ENCODE measurements at regions not wholly inside any gene's neighbourhood (a gene's known extent, or its start where the extent isn't known, plus 50 kb on each side); places are given as distances from the start of the nearest gene placed in this dataset.
"Not testable (repeated sequence)": the region's sequence is repeated elsewhere in the genome, so short reads cannot be mapped to it uniquely, and the experiment has no call there.

DNA sequence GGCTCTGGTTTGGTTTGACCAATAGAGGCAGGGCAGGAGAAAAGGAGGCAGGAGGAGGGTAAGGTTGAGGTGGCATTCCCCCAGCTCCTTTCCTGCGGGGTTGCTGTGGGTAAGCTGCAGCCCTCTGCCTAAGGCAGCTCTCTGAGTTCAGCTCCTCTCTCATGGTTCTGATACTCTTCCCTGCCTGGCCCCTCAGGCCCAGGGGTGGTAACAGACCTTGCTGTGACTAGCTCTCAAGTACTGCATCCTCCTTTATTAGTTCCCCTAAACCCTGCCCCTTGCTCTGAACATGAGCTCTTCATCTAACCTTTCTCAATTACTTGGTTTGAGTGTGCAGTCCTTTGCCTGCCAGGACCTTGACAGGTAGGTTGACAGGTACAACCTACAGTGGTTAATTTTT lies 205.5 kb downstream of the SLC4A3 start:
- DNase-seq (ENCODE audit: low read depth in 2 of 2) = no peak

DNA sequence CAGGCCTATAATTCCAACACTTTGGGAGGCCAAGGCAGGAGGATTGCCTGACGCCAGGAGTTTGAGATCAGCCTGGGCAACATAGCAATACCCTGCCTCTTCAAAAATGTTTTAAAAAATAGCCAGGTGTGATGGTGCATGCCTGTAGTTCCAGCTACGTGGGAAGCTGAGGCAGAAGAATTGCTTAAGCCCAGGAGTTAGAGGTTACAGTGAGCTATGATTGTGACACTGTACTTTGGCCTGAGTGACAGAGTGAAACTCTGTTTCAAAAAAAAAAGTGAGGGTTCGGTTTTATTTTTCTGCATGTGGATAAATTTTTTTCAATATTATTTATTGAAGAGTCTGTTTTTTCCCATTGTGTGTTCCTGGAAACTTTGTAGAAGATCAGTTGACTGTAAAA lies 208.1 kb downstream of the SLC4A3 start:
- DNase-seq (ENCODE audit: low read depth in 2 of 2) = no peak

DNA sequence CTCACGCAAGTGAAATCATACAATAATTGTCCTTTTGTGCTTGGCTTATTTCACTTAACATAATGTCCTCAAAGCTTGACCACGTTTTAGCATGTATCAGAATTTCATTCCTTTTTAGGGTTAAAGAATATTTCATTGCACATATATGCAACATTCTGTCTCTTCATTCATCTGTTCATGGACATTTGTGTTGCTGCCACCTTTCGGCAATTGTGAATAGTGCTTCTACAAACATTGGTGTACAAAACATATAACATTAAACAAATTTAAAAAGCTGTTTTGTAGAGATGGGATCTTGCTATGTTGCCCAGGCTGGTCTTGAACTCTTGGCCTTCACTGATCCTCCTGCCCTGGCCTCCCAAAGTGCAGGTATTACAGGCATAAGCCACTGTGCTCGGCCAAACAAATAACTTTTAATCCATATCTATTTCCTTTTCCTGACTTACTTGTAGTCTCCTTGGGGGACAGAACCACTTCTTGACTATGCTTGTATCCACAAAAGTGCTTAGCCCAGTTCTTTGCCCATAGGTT lies 209.3 kb downstream of the SLC4A3 start:
- DNase-seq (ENCODE audit: low read depth in 2 of 2) = peak; percentile 4

DNA sequence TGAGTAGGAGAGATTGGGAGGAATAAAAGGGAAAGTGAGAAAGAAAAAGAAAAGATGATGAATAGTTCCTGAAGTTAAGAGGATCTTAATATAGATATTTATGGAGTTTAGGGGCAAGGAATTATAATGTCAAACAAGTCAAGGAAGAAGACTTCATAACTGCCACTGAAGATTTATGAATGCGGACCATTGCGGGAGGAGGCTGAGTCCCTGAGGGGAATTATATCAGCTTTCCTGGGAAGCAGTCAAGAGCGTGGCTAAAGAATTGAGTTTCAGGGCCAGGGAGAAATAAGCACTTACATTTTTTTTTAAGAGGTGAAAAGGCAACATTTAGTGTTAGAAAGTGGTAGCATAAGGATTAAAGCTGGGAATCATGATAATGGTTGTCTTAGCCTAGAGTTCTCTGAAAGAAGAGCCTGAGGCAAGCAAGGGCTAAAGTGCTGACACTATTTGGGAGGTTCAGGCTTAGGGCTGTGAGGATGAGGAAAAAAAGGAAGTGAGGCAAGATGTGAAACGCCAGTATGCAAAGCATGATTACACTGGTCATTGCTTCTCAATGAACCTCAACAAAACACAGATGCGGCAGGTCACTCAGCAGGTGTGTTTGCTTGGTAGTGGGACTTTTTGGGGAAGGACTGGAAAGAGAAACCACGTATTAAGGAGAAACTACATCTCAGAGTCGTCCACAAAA lies 217.1 kb downstream of the SLC4A3 start:
- DNase-seq (ENCODE audit: low read depth in 2 of 2) = no peak

DNA sequence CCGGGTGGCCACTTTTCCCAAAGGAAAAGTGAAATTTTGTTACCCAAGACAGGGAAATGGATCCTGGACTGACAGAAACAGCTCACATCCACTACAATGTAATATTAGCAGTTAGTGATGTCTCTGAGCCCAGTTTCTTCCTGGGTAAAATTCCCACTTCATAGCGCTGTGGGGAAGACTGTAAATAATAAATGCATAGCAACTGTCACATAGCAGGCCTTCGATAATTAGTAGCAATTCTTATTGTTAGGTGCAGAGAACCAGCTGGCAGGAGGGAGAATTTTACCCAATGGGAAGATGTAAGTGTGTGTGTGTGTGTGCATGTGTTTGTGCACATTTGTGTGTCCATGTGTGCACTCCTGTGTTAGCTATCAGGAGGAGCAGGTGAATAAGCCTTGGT lies 221.5 kb downstream of the SLC4A3 start:
- no peak for DNase-seq (ENCODE audit: low read depth in 2 of 2)

DNA sequence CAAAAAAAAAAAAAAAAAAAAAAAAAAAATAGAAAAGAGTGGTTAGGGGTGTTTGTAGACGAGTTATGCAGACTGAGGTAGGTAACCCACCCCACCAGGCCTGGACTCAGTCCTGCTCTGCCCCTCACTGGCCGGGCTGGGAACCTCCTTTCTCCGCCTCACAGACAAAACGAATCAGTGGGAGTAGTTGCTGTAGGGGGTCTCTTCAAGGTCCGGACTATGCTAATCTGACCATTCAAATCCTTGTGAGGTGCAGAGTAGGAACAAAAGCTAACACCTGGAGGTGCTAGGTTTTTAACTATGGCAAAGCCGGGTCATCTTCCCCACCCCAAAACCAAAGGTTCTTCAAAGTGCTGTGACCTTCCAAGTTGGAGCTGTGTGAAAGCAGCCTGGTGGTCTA lies 223.7 kb downstream of the SLC4A3 start:
- DNase-seq (ENCODE audit: low read depth in 2 of 2) = no peak

DNA sequence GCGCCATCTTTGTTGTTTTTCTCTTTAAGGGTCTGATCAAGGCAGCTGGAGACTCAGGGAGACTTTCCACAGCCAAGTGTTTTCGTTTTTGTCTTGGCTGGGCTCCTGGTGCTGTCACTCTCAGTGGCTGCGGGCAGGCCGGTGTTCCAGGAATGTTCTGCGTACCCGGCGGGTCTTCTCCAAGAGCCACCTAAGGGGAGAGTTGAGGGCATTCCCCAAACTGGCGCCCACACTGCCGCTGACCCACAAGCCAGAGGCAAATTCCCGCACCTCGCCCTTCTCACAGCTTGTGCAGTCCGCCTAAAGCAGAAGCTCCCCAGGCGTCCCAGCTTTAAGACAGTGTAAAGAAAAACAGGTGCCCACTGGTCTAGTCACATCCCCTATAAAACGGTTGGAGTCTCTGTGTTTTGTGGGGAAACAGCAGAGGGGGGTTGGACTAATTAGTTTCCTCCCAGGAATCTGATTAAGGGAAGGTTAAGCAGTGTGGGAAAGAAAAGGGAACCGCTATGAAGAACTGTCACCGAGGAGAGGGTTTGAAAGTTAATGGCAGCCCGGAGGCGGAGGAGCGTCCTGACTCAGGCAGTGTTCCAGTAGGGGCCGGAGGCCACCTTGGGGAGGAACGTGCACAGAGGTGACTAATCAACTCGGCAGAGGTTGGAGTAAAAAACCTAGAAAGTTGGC lies 224.5 kb downstream of the SLC4A3 start:
- no peak for DNase-seq (ENCODE audit: low read depth in 2 of 2)

DNA sequence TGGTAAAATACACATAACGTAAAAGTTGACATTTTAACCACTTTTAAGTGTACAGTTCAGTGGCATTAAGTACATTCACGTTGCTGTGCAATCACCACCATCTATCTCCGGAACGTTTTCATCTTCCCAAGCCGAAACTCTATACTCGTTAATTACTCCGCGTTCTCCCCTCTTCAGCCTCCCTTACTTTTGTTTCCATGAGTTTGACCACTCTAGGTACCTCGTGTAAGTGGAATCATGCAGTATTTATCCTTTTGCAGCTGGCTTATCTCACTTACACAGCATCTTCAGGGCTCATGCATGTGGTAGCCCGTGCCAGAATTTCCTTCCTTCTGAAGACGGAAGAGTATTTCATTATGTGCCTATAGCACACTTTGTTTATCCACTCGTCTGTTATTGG lies 225.2 kb downstream of the SLC4A3 start:
- DNase-seq (ENCODE audit: low read depth in 2 of 2) = no peak

DNA sequence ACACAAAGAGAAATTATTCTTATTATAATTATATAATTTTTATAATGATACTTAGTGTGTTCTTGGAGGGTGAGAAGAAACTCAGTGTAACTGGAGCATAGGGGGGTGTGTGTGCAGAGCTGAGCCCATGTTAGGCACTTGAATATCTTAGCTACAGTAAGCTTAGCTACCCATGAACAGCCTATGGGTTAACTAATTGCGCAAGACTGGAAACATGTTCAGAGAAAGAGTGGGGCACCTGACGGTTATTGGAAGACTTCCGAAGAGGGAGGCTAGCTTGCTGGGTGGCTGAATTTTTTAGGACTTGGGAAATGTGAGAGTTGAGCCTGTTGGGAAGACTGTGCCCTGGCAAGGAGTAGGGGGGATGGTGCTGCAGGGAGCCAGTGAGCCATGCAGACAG lies 229.2 kb downstream of the SLC4A3 start:
- DNase-seq (ENCODE audit: low read depth in 2 of 2) = no peak

DNA sequence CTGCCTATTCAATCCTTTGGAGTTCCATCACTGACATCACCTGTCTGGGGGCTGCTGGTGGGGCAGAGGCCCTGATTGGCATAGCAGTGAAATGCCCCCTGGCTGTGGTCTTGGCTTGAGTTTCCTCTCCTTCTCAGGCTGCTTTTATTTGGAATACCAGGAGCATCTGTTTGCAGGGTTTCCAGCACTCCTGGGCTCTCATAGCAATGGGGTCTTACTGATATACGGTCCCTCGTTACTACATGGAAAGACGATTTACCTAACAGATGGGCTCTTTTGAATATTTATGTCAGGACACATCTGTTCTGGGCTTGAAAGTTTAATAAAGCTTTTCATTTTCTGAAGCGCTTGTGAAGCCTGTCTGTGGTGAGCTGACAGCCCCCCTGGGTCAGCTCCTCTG lies 230.3 kb downstream of the SLC4A3 start:
- no peak for DNase-seq (ENCODE audit: low read depth in 2 of 2)

DNA sequence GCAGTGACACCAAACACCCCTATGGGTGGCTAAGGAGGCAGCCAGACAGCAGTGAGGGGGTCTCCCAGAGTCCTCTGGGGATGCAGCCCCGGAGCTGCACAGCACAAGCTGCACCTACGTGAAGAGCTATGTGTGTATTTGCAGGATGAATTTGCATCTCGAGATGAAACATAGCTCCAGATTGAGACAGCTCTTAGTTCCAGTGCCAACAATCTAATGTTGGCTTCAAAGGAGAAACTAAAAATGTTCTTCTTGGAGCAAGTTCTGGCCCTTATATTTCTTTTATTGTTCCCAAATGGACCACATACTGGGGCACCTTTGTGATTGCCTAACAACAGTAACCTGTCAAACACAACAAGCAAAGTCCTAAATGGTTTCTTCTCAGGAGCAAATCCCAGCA lies 233.9 kb downstream of the SLC4A3 start:
- no peak for DNase-seq (ENCODE audit: low read depth in 2 of 2)

DNA sequence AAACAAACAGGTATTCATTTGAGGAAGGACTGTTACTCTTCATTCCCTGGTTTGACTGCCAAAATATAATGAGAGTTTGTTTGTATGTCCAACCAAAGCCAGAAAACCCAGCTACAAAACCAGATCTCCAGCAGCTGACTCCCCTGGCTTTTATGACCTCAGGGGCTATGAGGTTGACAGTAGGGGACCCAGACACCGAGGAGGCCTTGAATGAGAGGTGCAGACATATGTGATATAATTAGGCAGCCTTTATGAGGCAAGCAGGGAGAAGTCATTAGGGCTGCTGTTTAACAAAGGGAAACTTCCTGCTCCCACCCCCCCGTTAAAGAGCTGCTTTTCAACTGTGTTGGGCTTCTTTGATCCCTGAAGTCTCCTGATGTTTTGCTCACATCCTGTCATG lies 236.7 kb downstream of the SLC4A3 start:
- DNase-seq (ENCODE audit: low read depth in 2 of 2) = no peak

DNA sequence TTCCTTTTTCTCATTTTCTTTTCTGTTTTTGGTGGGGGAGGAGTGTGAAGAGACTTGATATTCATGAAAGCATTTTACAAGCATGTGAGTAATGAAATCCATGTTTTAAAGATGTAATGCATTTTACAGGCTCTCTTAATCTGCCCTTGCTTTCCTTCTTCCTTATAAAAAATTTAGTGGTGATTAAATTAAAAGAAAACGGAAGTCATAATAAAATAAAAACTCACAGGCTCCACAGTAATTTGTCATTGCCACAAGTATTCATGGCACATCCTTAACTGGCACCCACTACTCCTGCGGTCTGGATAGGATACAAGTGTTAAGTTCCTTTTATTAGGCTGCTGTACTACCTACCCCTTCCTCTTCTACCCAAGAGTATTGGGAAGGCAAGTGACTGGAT lies 241.2 kb downstream of the SLC4A3 start:
- DNase-seq (ENCODE audit: low read depth in 2 of 2) = no peak

DNA sequence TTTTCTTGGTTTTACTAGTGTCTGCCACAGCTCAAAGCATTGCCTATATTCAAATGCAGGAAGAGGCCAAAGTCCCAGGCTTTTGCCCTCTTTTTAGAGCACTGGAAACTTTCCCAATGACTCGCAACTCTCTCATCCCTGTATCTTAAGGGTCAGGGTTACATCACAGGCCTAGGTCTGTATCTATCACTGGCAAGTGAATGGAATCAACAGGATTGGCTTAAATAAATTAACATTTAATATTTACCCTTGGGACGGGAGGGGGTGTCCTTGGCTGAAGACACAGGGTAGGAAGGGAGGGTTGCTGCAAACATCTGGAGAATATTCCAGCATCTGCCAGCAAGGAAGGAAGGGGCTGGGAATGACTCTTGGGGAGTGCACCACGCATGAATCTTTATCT lies 242.6 kb downstream of the SLC4A3 start:
- no peak for DNase-seq (ENCODE audit: low read depth in 2 of 2)

DNA sequence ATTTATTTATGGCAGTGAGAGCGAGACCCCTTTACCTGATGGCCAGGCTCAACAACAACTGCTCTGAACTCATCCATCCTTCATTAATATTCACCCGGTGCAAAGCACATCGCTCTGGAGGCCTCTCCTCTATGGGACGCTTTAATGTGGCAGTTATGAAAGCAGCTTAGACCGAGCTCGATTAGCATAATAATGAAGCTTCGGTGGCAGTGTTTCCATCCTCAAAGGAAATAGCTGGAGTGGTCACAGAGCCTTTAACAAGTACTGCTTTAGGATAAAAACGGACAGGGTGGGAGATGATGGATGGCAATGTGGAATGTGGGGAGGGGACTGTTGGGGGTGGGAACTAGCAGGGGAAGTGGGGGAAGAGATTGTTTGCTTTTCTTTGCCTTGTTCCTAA lies 243.9 kb downstream of the SLC4A3 start:
- no peak for DNase-seq (ENCODE audit: low read depth in 2 of 2)

DNA sequence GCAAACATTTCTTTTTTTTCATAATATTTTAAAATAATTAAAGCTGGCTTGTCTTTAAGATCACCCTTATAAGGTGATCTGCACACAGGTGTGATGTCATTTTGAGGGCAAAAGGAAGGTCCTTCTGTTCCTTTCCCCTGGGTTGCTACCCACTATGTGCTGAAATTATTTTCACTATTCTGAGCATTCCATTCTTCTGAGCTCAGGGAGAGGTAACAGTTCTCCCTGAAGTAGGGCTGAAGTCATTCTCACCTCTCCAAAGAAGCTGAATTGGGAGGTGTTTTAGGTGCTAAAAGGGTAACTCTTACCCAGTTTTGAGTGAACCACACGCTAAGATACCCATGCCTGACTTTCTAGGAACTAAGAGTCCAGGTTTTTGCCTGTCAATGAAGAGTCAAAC lies 247.6 kb downstream of the SLC4A3 start:
- no peak for DNase-seq (ENCODE audit: low read depth in 2 of 2)

DNA sequence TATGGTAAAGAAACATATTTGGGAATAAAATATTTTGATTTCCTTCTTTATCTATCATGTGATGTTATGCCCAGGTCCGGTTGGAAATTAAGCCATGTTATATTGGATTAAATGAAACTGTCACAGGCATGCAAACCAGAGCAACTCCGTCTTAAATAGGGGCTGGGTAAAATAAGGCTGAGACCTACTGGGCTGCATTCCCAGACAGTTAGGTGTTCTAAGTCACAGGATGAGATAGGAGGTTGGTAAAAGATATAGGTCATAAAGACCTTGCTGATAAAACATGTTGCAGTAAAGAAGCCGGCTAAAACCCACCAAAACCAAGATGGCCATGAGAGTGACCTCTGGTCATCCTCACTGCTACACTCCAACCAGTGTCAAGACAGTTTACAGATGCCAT lies 248.6 kb downstream of the SLC4A3 start:
- DNase-seq (ENCODE audit: low read depth in 2 of 2) = not testable (repeated sequence)

DNA sequence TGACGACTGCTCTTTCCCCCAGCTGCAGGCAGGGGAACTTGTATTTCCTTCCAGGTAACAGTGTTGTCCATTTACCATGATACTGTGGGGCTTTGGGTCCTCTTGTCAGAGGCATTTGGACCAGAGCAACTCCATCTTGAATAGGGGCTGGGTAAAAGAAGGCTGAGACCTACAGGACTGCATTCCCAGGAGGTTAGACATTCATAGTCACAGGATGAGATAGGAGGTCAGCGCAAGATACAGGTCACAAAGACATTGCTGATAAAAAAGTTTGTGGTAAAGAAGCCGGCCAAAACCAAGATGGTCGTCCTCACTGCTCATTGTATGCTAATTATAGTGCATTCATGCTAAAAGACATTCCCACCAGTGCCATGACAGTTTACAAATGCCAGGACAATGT lies 249.5 kb downstream of the SLC4A3 start:
- DNase-seq (ENCODE audit: low read depth in 2 of 2) = no peak

DNA sequence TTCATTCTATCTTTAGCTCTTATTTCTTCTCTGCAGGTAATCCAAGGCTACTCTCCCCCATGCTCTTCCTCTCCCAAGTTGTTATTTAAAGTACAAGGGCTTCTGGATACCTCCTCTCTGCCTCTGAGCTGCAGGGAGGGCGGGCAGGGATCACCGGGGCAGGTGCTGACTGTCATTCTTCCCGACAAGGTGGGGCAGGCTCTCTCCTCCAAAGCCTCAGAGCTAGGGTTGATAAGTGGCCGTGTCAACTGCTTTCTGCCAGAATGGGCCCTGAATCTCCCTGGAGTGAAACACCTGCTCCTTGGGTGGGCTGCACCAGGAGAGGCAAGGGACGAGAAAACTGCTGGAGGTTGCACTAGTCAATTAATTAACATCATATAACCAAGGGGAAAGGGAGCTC lies 250.3 kb downstream of the SLC4A3 start:
- no peak for DNase-seq (ENCODE audit: low read depth in 2 of 2)

DNA sequence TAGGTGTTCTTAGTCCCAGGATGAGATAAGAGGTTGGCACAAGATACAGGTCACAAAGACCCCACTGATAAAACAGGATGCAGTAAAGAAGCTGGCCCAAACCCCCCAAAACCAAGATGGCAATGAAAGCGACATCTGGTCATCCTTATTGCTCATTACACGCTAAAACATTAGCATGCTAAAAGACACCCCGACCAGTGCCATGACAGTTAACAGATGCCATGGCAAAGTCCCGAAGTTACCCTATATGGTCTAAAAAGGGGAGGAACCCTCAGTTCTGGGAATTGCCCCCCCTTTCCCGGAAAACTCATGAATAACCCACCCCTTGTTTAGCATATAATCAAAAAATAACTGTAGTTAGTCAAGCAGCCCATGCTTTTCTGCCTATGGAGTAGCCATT lies 251.1 kb downstream of the SLC4A3 start:
- DNase-seq (ENCODE audit: low read depth in 2 of 2) = no peak

DNA sequence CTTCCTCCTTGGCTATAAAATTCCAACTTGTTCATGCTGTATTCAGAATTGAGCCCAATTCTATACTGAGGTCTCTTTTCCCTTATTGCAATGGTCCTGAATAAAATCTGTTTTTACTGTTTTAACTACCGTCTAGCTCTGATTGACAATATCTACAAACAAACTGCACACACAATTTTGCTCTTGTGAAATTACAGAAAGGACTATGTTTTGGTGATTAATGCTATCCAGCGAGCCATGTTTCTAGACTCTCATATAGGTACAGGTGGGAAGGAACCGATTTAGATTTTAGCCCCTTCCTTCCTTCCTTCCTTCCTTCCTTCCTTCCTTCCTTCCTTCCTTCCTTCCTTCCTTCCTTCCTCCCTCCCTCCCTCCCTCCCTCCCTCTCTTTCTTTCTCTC lies 254.4 kb downstream of the SLC4A3 start:
- no peak for DNase-seq (ENCODE audit: low read depth in 2 of 2)

DNA sequence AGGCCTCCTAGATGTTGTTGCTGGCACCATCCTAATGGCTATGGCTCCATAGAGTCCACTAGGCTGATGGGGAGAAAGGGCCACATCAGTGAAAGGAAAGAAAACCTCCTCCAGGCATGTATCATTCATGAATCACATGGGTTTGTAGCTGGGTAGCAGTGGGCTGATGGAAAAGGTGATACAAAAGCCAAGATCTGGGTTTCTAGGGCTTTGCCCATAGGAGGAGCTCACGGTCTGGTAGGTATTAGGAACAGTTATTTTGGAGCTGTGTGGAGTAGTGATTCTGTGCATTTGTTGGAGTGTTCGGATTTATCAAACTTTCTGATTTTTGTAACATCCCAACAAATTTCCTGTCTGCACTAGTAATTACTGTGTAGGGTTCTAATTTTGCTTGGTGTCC lies 259.2 kb downstream of the SLC4A3 start:
- no peak for DNase-seq (ENCODE audit: low read depth in 2 of 2)

DNA sequence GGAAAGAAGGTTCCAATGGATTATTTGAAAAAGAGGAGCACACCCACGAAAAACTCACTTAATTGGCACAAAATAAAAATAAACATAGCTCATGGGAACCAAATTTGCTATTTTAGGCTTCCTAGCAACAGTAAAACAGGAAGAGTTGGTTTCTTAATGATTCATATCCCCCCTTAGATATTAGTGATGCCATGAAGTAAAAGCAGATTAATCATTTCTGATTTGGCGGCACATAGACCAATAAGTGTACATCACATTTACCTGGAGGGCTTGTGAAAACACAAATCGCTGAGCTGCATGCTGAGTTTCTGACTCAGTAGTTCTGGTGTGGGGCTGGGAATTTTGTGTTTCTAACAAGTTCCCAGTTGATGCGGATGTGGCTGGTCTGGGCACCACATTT lies 260.4 kb downstream of the SLC4A3 start:
- DNase-seq (ENCODE audit: low read depth in 2 of 2) = no peak

DNA sequence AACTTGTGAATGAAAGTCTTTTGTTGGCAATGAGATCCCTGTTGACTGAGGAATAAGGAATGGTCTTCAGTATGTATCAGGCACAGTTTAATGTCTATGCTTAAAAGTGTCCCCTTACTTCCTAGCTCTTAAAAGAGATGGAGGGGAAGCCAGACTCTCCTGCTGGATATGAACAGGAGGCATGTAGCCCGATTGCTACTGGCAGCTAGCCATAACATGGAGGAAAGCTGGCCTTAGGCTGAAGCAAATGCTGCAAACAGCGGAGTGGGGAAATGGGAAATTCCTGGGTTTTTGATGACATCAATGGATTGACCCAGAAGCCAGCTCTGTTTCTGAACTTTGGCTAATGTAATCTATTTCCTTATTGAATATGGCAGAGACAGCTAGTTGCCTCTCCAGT lies 266.1 kb downstream of the SLC4A3 start:
- no peak for DNase-seq (ENCODE audit: low read depth in 2 of 2)

Data from fibroblast of skin of left quadriceps (primary cell).